SKM-1 treated with dmso at 0.1 percent for 144 hours (cell line): ENCODE measurements at regions not wholly inside any gene's neighbourhood (a gene's known extent, or its start where the extent isn't known, plus 50 kb on each side); places are given as distances from the start of the nearest gene placed in this dataset.

Experiments used
- DNase-seq: peaks from one replicate; lab custom pipeline; 2025; ENCODE audit not compliant: unreplicated experiment; lab: John Stamatoyannopoulos, UW

- DNase-seq, result no peak
Measured at GRCh38 chr6:93574299-93574698, 154.9 kb upstream of the EPHA7 start.

GRCh38 chr6:93571346-93571745 lies 152.0 kb upstream of the EPHA7 start:
- no peak for DNase-seq

- DNase-seq, result no peak
Measured at GRCh38 chr6:93568169-93568568, 148.8 kb upstream of the EPHA7 start.

GRCh38 chr6:93567164-93567563 lies 147.8 kb upstream of the EPHA7 start:
- DNase-seq, result no peak

GRCh38 chr6:93566285-93566684 lies 146.9 kb upstream of the EPHA7 start:
- no peak for DNase-seq

- DNase-seq, result no peak
Measured at GRCh38 chr6:93562582-93562981, 143.2 kb upstream of the EPHA7 start.

- no peak for DNase-seq
Measured at GRCh38 chr6:93555292-93555691, 135.9 kb upstream of the EPHA7 start.

GRCh38 chr6:93554018-93554417 lies 134.7 kb upstream of the EPHA7 start:
- DNase-seq, result no peak

- DNase-seq, result no peak
Measured at GRCh38 chr6:93550551-93551276, 131.4 kb upstream of the EPHA7 start.

GRCh38 chr6:93549868-93550267 lies 130.5 kb upstream of the EPHA7 start:
- DNase-seq, result no peak

- DNase-seq, result no peak
Measured at GRCh38 chr6:93524671-93525451, 105.5 kb upstream of the EPHA7 start.

GRCh38 chr6:93523365-93523764 lies 104.0 kb upstream of the EPHA7 start:
- DNase-seq, result no peak

GRCh38 chr6:93516441-93516840 lies 97.1 kb upstream of the EPHA7 start:
- no peak for DNase-seq

- no peak for DNase-seq
Measured at GRCh38 chr6:93515736-93516135, 96.4 kb upstream of the EPHA7 start.

- DNase-seq, result no peak
Measured at GRCh38 chr6:93498713-93499112, 79.4 kb upstream of the EPHA7 start.

GRCh38 chr6:93496548-93496947 lies 77.2 kb upstream of the EPHA7 start:
- DNase-seq, result no peak

GRCh38 chr6:93494057-93494456 lies 74.7 kb upstream of the EPHA7 start:
- no peak for DNase-seq

- DNase-seq, result no peak
Measured at GRCh38 chr6:93474733-93475179, 55.4 kb upstream of the EPHA7 start.

GRCh38 chr6:93471281-93471680 lies 51.9 kb upstream of the EPHA7 start:
- no peak for DNase-seq
